ENCODE measurements at regions not wholly inside any gene's neighbourhood (a gene's known extent, or its start where the extent isn't known, plus 50 kb on each side); places are given as distances from the start of the nearest gene placed in this dataset.

DNA sequence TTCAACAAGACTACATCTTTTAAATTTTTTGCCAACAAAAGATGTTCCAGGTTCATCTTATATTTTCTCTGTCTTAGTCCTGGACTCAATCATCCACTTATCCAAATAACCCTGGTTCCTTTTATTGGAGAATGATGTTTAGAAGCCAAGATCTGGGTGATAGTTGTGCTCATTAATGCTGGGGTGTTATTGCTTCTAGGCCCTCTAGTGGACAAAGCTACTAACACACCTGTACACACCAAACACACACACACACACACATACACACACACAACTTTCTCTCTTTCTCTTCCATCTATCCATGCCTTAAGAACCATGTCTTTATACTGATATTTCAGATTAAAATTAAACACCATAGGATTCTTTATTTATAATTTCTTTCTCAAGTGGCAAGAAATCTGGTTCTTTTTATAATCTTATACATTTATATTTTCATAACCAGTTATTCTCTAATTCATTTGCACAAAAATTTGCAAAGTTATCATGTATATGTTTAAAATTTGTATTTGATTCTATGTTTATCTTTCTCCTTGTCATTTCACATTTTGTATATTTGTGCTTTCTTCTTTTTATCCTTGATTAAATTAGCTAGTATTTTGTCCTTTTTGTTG lies 179.1 kb upstream of the SMIM23 start:
- Histone ChIP-seq H3K4me3 (no peak overlapping the region), H3K36me3 (no peaks in the 10 kb centered on the region), H3K9me3 (peaks cover 37% of the 10 kb centered on the region), H3K27me3 (no peaks in the 10 kb centered on the region)
- DNase-seq = no peak

DNA sequence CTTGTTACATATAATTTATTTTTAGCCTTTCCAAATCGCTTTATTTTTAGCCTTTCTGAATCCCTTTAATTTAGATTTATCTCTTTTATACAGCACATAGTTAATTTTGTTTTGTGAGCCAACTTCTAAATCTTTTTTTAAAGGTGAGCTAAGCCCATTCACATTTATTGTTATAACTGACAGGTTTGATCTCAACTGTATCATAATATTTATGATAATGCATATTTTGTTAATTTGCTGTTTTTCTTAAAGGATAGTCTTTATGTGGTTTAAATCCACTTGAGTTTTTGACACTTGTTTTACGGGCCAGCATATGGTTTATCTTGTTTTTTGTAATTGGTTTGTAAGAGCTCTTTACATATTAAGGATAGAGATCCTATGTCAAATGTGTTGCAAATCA lies 177.8 kb upstream of the SMIM23 start:
- H3K9me3 ChIP-seq = peaks cover 36% of the 10 kb centered on the region
- no peak for DNase-seq
- H3K4me3 ChIP-seq = no peak overlapping the region
- no peaks in the 10 kb centered on the region for H3K27me3 ChIP-seq
- no peaks in the 10 kb centered on the region for H3K36me3 ChIP-seq

DNA sequence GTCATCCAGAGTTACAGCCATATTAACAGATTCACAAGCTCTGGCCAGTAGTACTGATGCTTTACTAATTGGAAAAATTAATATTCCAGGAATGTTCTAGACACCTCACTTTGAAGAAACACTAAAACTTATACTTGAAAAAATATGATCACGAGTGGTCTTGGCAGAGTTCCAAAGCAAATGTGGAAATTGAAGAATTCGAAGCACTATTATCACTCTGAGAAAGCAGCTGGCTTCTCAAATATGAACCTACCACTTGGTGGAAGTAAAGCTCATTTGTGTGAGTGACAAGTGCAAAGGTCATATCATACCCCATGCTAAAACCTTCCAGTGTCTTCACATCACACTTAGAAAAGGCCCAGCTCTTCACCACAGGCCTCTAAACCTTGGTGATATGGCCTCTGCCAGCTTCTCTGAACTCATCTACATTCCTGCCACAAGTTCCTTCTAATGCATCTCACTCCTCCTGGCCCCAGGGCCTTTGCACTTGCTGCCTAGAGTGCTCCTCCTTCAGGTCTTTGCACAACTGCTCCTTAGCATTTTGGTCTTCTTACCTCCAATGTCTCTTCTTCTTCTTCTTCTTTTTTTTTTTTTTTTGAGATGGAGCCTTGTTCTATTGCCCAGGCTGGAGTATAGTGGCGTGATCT lies 175.7 kb upstream of the SMIM23 start:
- H3K9me3 ChIP-seq = peaks cover 30% of the 10 kb centered on the region
- no peak for DNase-seq
- H3K4me3 ChIP-seq = no peak overlapping the region
- H3K36me3 ChIP-seq = no peaks in the 10 kb centered on the region
- no peaks in the 10 kb centered on the region for H3K27me3 ChIP-seq

DNA sequence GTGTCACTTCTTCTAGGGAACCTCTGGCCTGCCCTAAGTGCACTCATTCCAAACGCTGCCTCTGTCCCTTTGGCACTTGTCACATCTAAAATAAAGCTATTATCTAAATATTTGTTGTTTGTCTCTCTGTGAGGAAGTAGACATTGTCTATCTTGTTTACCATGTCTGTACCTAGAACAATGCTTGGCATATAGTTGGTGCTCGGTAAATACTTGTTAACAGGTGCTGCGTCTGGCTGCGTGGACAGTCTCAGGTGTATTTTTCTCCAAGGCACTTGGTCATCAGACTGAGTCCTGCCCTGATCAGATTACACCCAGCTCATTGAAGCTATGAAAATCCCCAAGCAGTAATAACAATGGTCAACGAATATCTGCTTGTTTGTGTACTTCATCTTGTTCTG lies 174.9 kb upstream of the SMIM23 start:
- peaks cover 27% of the 10 kb centered on the region for H3K9me3 ChIP-seq
- H3K4me3 ChIP-seq = no peak overlapping the region
- H3K27me3 ChIP-seq = no peaks in the 10 kb centered on the region
- H3K36me3 ChIP-seq = no peaks in the 10 kb centered on the region
- no peak for DNase-seq

DNA sequence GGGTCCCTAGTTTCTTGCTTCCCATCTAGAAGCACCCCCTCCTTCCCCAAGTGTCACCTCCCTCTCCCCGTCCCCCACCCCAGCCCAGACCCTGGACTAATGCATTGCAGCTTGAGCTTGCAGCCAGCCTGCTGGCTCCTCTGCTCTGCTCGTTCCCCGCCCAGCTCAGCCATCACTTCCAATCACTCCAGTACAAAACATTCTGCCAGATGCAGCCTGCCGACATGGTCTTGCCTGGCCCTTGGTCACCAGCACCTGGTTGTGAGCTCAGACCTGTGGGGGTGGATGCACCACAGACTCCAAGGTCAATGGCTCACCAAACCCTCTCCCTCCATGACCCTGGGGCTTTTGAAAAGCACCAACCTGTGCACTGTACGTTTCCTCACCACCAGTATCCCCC lies 172.9 kb upstream of the SMIM23 start:
- Histone ChIP-seq H3K4me3 (no peak overlapping the region), H3K36me3 (no peaks in the 10 kb centered on the region), H3K27me3 (no peaks in the 10 kb centered on the region), H3K9me3 (peaks cover 9% of the 10 kb centered on the region)
- no peak for DNase-seq

DNA sequence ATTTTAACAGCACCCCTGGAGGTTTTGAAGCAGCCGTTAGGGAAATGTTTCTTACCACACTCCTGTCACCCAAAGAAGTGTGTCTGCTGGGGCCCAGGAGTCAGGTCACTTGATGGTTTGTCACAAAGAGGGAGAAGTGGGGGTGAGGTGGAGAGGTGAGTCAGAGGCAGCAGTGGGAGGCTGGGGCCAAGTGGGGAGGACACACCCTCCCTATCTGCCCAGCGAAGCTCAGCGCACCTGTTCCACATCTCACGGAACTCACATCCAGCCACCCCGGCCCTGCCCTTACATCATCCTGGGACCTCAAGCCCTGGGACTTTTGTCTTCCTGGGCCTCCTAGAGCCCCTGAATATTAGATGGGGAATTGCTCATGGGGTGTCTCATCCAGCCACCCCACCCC lies 171.1 kb upstream of the SMIM23 start:
- DNase-seq = no peak
- Histone ChIP-seq H3K9me3 (no peaks in the 10 kb centered on the region; the same call in 1 of the 2 replicates), H3K4me3 (no peak overlapping the region), H3K36me3 (no peaks in the 10 kb centered on the region), H3K27me3 (no peaks in the 10 kb centered on the region)

DNA sequence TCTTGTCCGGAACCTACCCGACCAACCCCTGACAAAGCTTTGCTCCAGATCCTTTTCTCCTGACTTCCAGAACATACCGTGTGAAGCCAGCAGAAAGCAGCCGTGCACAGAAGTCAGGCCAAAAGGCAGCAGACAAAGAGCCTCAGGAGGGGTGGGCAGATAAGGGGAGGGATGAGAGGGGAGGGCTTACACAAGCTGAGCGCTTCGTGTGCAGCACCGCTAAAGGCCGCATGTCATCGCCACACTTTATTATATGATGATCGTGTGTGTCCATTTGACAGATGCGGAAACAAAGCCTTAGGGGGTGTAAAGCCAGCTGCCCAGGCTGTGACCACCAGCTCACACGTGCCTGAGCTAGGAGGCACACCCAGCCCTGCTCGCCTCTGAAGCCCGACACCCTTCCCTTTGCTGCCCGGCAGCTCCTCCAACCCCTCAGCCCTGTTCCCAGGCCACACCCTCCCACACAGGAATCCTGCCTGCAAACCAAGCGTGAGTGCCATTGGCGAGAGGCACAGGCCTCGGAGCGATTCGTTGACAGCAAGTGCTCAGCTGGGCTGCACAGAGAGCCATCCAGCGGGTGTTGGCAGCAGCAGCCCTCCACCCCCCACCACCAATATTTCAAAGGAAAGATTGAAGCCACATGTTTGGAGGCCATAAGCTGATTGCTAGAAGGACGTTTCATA lies 170.5 kb upstream of the SMIM23 start:
- no peaks in the 10 kb centered on the region for H3K36me3 ChIP-seq
- H3K27me3 ChIP-seq = no peaks in the 10 kb centered on the region
- H3K9me3 ChIP-seq = no peaks in the 10 kb centered on the region
- no peak overlapping the region for H3K4me3 ChIP-seq
- no peak for DNase-seq

DNA sequence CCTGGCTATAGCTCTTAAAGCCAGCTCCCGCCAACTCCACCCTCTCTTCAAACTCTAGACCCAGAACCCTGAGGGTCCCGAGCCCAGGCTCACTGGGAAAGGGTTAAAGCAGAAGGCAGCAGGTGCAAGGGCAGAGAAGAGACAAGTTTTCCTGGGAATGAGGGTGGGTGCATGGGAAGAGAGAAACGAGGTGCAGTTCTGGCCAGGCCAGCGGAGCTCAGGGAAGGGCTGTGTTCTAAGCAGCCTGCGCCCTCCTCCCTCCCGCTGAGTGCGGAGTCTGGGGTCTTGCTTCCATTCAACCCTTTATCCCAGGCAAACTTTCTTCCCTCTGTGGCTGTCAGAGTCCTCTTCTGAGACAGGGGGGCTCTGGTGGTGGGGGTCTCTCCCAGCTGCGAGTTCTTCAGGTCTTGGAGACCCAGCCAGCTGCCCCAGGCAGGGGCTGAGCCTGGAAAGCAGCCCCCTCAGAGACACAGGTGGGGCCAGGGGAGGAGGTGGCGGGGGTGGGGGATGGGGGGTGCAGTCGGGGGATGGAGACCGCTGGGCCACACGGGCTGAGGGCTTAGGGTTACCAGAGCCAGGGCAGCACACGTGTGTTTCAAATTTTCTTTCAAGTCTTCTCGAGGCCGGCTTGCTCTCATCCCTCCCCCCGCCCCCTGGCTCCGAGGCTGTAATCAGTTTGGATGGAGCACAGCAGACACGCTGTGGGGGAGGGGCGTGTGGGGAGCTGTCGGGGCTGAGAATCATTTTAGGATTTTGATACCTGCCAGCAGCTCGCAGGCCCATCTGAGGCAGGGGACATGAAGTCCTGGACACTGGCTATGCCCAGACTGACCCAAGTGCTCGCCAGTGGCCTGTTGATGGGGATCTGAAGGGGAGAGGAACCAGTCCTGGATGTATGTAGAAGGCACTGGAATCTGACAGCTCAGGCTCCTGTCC lies 169.6 kb upstream of the SMIM23 start:
- Histone ChIP-seq H3K4me3 (no peak overlapping the region), H3K36me3 (no peaks in the 10 kb centered on the region), H3K9me3 (no peaks in the 10 kb centered on the region), H3K27me3 (no peaks in the 10 kb centered on the region)
- no peak for DNase-seq

DNA sequence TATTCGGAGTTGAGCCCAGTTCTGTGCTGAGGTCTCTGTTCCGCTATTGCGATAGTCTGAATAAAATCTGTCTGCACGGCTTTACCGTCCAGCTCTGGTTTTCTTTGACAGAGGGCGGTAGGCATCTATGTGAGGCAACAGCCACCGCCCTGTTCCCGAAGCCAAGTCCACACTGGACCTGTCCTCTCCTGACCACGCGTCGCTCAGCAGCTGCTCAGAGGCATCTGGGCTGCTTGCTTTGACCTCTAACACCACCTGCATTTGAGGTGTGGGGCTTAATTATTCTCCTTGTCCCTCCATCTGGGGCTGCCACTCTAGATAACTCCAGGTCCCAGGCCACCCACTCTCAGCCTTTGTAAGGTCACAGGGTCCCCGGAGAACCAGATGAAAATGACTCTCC lies 168.4 kb upstream of the SMIM23 start:
- Histone ChIP-seq H3K9me3 (no peaks in the 10 kb centered on the region), H3K27me3 (no peaks in the 10 kb centered on the region), H3K4me3 (no peak overlapping the region), H3K36me3 (no peaks in the 10 kb centered on the region)
- DNase-seq = no peak

DNA sequence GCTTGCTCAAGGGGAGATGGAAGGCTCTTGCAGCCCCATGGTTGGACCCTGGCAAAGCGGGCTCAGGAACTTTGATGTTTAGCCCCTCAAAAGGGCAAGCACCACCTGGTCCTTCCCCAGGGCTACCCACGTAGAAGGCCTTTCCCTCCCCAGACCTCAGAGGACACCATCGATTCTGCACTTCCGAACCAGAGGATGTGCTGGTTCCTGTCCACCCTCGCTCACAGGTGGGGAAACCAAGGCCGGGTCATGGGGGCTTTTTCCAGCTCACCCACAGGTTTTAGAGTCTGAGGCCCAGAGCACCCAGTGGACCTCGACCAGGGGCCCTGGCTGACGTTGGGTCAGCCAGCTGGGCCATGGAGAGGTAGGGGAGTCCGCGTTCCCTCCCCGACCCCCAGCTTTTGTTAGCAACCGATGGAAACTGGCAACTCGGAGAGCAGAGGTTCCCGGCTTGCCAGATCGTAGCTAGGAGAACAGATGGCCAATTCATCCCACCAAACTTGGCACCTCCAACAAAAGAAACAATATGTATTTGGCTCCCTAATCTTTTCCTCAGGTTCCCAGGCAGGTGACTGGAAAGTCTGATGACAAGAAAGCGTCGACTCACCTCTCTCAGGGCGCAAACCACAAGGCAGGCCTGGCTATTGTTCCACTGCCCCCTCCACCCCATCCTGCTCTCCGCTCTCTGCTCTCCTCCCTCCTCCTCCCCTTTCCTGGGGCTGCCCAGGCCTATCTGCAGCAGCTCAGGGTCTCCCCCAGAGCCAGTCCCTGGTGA lies 167.6 kb upstream of the SMIM23 start:
- no peaks in the 10 kb centered on the region for H3K9me3 ChIP-seq
- H3K36me3 ChIP-seq = no peaks in the 10 kb centered on the region
- no peak overlapping the region for H3K4me3 ChIP-seq
- no peak for DNase-seq
- no peaks in the 10 kb centered on the region for H3K27me3 ChIP-seq

DNA sequence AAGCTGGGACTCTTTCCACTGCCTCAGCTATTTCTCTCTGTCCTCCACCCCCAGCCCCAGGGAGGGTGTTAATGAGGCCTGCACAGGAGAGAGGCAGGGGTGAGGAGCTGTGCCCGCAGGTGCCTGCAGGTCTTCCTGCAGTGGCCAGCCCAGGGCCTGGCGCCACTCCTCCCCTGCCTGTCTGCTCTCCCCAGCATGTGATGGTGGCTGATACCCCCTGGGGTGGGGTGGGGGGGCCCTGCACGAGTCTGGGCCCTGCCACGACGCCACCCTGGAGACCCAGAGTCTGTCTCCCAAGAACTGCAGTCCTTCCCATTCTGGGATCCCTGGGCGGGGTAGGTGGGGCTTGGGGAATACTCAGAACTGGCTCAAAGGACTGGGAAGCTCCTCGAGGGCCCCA lies 166.4 kb upstream of the SMIM23 start:
- H3K36me3 ChIP-seq = no peaks in the 10 kb centered on the region
- no peak for DNase-seq

DNA sequence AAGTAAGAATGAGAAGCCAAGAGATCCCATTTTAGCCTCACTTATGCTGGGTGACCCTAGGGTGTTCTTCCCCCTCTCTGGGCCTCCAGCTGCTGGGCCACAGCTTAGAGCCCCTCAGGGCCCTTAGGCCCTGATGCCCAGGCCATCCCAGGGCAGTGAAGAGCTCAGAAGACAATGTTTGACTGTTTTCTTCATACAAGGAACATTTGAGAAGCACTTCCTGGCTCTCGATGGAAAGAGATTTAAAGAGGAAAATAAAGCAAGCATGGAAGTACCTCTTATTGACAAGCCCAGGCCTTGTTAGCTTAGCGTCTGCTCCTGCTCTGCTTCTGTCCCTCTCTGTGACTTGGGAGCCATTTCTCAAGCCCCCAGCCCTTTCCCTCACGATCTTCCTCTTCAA lies 165.9 kb upstream of the SMIM23 start:
- no peak for DNase-seq
- Histone ChIP-seq H3K9me3 (no peaks in the 10 kb centered on the region), H3K27me3 (no peaks in the 10 kb centered on the region), H3K36me3 (no peaks in the 10 kb centered on the region), H3K4me3 (no peak overlapping the region)

More for the DNA sequence above, 166.4 kb upstream of the SMIM23 start:
- H3K9me3 ChIP-seq = no peaks in the 10 kb centered on the region
- H3K27me3 ChIP-seq = no peaks in the 10 kb centered on the region
- no peak overlapping the region for H3K4me3 ChIP-seq

DNA sequence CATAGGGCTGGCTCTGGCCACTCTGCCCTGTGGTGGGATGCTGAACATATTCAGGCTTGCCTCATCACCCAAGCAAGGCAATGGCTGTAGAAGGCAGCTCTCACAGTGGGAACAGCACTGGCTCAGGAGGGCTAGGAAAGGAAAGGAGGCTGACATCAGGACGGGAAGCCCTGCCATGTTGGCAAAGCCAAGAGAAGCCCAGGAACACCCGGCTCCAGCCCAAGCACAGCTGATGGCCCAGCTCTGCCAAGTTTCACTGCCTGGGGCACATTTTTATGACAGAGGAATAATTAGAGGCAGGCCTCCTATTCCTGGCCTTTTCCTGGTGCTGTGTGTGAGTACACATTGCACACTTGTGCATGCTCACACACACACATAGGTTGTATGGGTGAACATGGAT lies 163.6 kb upstream of the SMIM23 start:
- H3K9me3 ChIP-seq = no peaks in the 10 kb centered on the region
- no peaks in the 10 kb centered on the region for H3K27me3 ChIP-seq
- H3K36me3 ChIP-seq = no peaks in the 10 kb centered on the region
- DNase-seq = peak; percentile 63
- no peak overlapping the region for H3K4me3 ChIP-seq

DNA sequence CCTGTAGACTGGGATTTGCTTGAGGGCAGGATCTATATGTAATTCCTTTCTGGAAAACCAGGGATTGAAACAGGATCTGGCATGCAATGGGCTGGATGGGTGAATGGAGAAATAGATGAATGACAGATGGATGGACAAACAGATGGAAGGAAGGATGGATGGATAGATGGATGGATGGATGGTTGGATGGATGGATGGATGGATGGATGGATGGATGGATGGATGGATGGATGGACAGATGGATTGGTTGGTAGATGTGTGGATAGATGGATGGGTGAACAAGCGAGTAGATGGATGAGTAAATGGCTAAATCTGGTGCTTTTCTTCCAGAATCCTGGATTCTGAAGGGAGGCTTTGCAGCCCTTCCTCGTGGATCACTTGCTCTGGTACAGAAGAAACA lies 162.5 kb upstream of the SMIM23 start:
- Histone ChIP-seq H3K36me3 (no peaks in the 10 kb centered on the region), H3K9me3 (no peaks in the 10 kb centered on the region), H3K4me3 (no peak overlapping the region), H3K27me3 (no peaks in the 10 kb centered on the region)
- no peak for DNase-seq

DNA sequence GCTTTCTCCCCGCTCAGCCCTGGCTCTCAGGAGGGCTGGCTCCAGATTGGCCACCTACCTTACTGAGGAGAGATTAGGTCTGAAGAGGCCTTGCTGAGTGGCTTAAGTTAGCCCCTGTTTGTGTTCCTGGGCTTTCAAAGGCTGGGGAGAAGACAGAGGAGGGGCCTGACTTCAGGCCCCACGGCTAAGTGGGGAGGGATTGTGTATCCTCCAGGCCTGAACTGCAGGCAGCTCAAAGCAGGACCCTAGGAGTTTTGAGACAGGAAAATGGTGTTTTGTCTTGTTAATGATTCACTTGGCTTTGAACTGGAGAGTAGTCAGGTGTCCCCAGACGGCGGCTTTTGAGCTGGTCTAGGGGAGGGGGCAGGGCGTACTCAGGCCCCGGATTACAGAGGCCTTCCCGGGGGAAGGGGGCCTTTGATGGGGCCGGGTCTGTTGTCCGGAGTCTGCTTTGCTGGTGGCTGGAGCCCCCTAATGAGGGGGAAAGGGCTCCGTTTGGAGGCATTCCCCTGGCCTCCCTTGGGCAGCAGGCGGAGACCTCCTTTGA lies 162.0 kb upstream of the SMIM23 start:
- Histone ChIP-seq H3K36me3 (no peaks in the 10 kb centered on the region), H3K4me3 (no peak overlapping the region), H3K9me3 (no peaks in the 10 kb centered on the region), H3K27me3 (no peaks in the 10 kb centered on the region)
- no peak for DNase-seq

DNA sequence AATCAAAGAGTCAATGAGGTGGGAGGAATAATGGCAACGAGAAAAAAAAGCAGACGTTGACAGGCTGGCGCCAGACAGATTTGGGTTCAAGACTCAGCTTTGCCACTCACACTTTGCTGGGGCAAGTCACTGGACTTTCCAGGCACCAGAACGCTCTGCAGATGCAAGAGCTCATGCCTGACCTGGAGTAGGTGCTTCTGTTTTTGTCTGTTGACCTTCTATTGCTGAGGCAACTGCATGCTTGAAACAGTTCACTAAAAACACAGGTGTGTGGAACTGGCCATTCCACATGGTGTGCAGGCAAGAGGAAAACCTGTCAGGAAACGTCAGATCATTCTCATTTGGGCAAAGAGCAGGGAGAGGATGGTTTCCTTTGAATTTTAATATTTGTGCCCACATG lies 161.2 kb upstream of the SMIM23 start:
- H3K36me3 ChIP-seq = no peaks in the 10 kb centered on the region
- H3K27me3 ChIP-seq = no peaks in the 10 kb centered on the region
- H3K9me3 ChIP-seq = no peaks in the 10 kb centered on the region
- no peak overlapping the region for H3K4me3 ChIP-seq
- DNase-seq = no peak
